Neural cell (in vitro differentiated cells): ENCODE measurements at regions not wholly inside any gene's neighbourhood (a gene's known extent, or its start where the extent isn't known, plus 50 kb on each side); places are given as distances from the start of the nearest gene placed in this dataset.
"Not testable (repeated sequence)": the region's sequence is repeated elsewhere in the genome, so short reads cannot be mapped to it uniquely, and the experiment has no call there.

Experiments used
- EP300 ChIP-seq: fragments of 450-650 bp; conservative IDR thresholded peaks from 2 replicates; pipeline ENCODE4 v1.6.1; 2014; ENCODE audit warnings: antibody characterized with exemption, mild to moderate bottlenecking, moderate library complexity; ENCODE audit not compliant: poor library complexity, severe bottlenecking
- EZH2 ChIP-seq: fragments of 200-600, 300-800 bp; shearing (Covaris generic), sonication (generic); IDR thresholded peaks from 2 replicates; pipeline ENCODE4 v1.6.1; 2014; ENCODE audit warnings: antibody characterized with exemption, low read length, borderline replicate concordance, mild to moderate bottlenecking; ENCODE audit not compliant: insufficient read depth, poor library complexity, severe bottlenecking
- MXI1 ChIP-seq: fragments of 450-650 bp; conservative IDR thresholded peaks from 2 replicates; pipeline ENCODE4 v1.6.1; 2014; ENCODE audit warnings: antibody characterized with exemption, mild to moderate bottlenecking; ENCODE audit not compliant: poor library complexity, severe bottlenecking
- POLR2AphosphoS5 ChIP-seq: IDR thresholded peaks from 2 replicates; pipeline ENCODE4 v1.6.1; 2012
- RAD21 ChIP-seq: fragments of 450-650 bp; conservative IDR thresholded peaks from 2 replicates; pipeline ENCODE4 v1.6.1; 2014; ENCODE audit warnings: antibody characterized with exemption, mild to moderate bottlenecking, moderate library complexity
- SMC3 ChIP-seq: fragments of 450-650 bp; conservative IDR thresholded peaks from 2 replicates; pipeline ENCODE4 v1.6.1; 2014; ENCODE audit warnings: antibody characterized with exemption, mild to moderate bottlenecking, moderate library complexity; ENCODE audit not compliant: poor library complexity
- TAF1 ChIP-seq: IDR thresholded peaks from 2 replicates; pipeline ENCODE4 v1.6.1; 2012; ENCODE audit warnings: low read depth
- TF ChIP-seq, protein P1 (sequence below): fragments of 450-650 bp; IDR thresholded peaks from 2 replicates; pipeline ENCODE4 v1.5.1; 2014; ENCODE audit warnings: antibody characterized with exemption, mild to moderate bottlenecking, moderate library complexity; ENCODE audit not compliant: poor library complexity, severe bottlenecking
- TF ChIP-seq, protein P2 (sequence below): IDR thresholded peaks from 2 replicates; pipeline ENCODE4 v1.6.1; 2012; ENCODE audit warnings: borderline replicate concordance

DNA sequence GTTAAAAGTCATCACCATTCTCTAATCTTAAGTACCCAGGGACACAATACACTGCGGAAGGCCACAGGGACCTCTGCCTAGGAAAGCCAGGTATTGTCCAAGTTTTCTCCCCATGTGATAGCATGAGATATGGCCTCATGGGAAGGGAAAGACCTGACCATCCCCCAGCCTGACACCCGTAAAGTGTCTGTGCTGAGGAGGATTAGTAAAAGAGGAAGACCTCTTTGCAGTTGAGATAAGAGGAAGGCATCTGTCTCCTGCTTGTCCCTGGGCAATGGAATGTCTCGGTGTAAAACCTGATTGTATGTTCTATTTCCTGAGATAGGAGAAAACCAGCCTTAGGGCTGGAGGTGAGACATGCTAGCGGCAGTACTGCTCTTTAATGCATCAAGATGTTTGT lies 1398.1 kb downstream of the UQCRFS1 start:
- TF ChIP-seq EZH2, RAD21, TAF1, POLR2AphosphoS5, EP300, SMC3, MXI1: not testable (repeated sequence)
- TF ChIP-seq, protein P1, sequence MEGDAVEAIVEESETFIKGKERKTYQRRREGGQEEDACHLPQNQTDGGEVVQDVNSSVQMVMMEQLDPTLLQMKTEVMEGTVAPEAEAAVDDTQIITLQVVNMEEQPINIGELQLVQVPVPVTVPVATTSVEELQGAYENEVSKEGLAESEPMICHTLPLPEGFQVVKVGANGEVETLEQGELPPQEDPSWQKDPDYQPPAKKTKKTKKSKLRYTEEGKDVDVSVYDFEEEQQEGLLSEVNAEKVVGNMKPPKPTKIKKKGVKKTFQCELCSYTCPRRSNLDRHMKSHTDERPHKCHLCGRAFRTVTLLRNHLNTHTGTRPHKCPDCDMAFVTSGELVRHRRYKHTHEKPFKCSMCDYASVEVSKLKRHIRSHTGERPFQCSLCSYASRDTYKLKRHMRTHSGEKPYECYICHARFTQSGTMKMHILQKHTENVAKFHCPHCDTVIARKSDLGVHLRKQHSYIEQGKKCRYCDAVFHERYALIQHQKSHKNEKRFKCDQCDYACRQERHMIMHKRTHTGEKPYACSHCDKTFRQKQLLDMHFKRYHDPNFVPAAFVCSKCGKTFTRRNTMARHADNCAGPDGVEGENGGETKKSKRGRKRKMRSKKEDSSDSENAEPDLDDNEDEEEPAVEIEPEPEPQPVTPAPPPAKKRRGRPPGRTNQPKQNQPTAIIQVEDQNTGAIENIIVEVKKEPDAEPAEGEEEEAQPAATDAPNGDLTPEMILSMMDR: not testable (repeated sequence)
- TF ChIP-seq, protein P2, sequence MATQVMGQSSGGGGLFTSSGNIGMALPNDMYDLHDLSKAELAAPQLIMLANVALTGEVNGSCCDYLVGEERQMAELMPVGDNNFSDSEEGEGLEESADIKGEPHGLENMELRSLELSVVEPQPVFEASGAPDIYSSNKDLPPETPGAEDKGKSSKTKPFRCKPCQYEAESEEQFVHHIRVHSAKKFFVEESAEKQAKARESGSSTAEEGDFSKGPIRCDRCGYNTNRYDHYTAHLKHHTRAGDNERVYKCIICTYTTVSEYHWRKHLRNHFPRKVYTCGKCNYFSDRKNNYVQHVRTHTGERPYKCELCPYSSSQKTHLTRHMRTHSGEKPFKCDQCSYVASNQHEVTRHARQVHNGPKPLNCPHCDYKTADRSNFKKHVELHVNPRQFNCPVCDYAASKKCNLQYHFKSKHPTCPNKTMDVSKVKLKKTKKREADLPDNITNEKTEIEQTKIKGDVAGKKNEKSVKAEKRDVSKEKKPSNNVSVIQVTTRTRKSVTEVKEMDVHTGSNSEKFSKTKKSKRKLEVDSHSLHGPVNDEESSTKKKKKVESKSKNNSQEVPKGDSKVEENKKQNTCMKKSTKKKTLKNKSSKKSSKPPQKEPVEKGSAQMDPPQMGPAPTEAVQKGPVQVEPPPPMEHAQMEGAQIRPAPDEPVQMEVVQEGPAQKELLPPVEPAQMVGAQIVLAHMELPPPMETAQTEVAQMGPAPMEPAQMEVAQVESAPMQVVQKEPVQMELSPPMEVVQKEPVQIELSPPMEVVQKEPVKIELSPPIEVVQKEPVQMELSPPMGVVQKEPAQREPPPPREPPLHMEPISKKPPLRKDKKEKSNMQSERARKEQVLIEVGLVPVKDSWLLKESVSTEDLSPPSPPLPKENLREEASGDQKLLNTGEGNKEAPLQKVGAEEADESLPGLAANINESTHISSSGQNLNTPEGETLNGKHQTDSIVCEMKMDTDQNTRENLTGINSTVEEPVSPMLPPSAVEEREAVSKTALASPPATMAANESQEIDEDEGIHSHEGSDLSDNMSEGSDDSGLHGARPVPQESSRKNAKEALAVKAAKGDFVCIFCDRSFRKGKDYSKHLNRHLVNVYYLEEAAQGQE: not testable (repeated sequence)
